ENCODE measurements at regions not wholly inside any gene's neighbourhood (a gene's known extent, or its start where the extent isn't known, plus 50 kb on each side); places are given as distances from the start of the nearest gene placed in this dataset.

- no peak for TF ChIP-seq CTCF (IDR thresholded peaks at IDR 0.05)
- no peak for TF ChIP-seq POLR2A (IDR thresholded peaks at IDR 0.05)
These were observed 611.7 kb upstream of the CNTN5 start for GRCh38 chr11:98409069-98409468.
